ENCODE measurements at regions not wholly inside any gene's neighbourhood (a gene's known extent, or its start where the extent isn't known, plus 50 kb on each side); places are given as distances from the start of the nearest gene placed in this dataset.

- no peak for TF ChIP-seq CTCF (IDR thresholded peaks at IDR 0.05)
- no peak for TF ChIP-seq EZH2 (IDR thresholded peaks at IDR 0.05)
- no peak for TF ChIP-seq EZH2phosphoT487 (IDR thresholded peaks at IDR 0.05)
These were observed 153.8 kb downstream of the CEP120 start for GRCh38 chr5:123269436-123269835.

Data from neural progenitor cell (in vitro differentiated cells).